ENCODE measurements at regions not wholly inside any gene's neighbourhood (a gene's known extent, or its start where the extent isn't known, plus 50 kb on each side); places are given as distances from the start of the nearest gene placed in this dataset.

- TF ChIP-seq CTCF (IDR thresholded peaks at IDR 0.05; ENCODE audit: low read depth, low read length, missing control alignments): no peak
- Histone ChIP-seq H3K27ac (no peak overlapping the region), H3K4me3 (ENCODE audit: low read depth, low read length) (no peak overlapping the region), H3K27me3 (replicated peaks) (no peaks in the 10 kb centered on the region), H3K36me3 (replicated peaks) (no peaks in the 10 kb centered on the region)
- DNase-seq: no peak
- in situ Hi-C loops (cut with HindIII; ENCODE audit: low pct_ligation_motif_present, low sequenced_read_pairs): no loop called here
Observed at GRCh38 chr10:57959318-57960006, 308.2 kb downstream of the IPMK start.

GRCh38 chr10:57955076-57955475, 312.6 kb downstream of the IPMK start:
- TF ChIP-seq CTCF (IDR thresholded peaks at IDR 0.05; ENCODE audit: low read depth, low read length, missing control alignments): no peak
- H3K4me3 ChIP-seq (ENCODE audit: low read depth, low read length): no peak overlapping the region
- H3K27ac ChIP-seq: no peak overlapping the region
- H3K27me3 ChIP-seq (replicated peaks): no peaks in the 10 kb centered on the region
- no peak for DNase-seq
- in situ Hi-C loops (cut with HindIII; ENCODE audit: low pct_ligation_motif_present, low sequenced_read_pairs): no loop called here
- no peaks in the 10 kb centered on the region for H3K36me3 ChIP-seq (replicated peaks)

- peak; percentile 46 for DNase-seq
- no peak for TF ChIP-seq CTCF (IDR thresholded peaks at IDR 0.05; ENCODE audit: low read depth, low read length, missing control alignments)
- Histone ChIP-seq H3K27me3 (replicated peaks) (no peaks in the 10 kb centered on the region), H3K36me3 (replicated peaks) (no peaks in the 10 kb centered on the region), H3K4me3 (ENCODE audit: low read depth, low read length) (no peak overlapping the region), H3K27ac (no peak overlapping the region)
- in situ Hi-C loops (cut with HindIII; ENCODE audit: low pct_ligation_motif_present, low sequenced_read_pairs): no loop called here
Observed at GRCh38 chr10:57952741-57953140, 315.0 kb downstream of the IPMK start.

GRCh38 chr10:57950442-57950974, 317.2 kb downstream of the IPMK start:
- in situ Hi-C loops (cut with HindIII; ENCODE audit: low pct_ligation_motif_present, low sequenced_read_pairs): no loop called here
- no peak overlapping the region for H3K27ac ChIP-seq
- no peaks in the 10 kb centered on the region for H3K36me3 ChIP-seq (replicated peaks)
- no peak overlapping the region for H3K4me3 ChIP-seq (ENCODE audit: low read depth, low read length)
- no peak for TF ChIP-seq CTCF (IDR thresholded peaks at IDR 0.05; ENCODE audit: low read depth, low read length, missing control alignments)
- no peak for DNase-seq
- H3K27me3 ChIP-seq (replicated peaks): no peaks in the 10 kb centered on the region

- H3K4me3 ChIP-seq (ENCODE audit: low read depth, low read length): no peak overlapping the region
- no peak overlapping the region for H3K27ac ChIP-seq
- H3K36me3 ChIP-seq (replicated peaks): no peaks in the 10 kb centered on the region
- TF ChIP-seq CTCF (IDR thresholded peaks at IDR 0.05; ENCODE audit: low read depth, low read length, missing control alignments): no peak
- no peak for DNase-seq
- no peaks in the 10 kb centered on the region for H3K27me3 ChIP-seq (replicated peaks)
- in situ Hi-C loops (cut with HindIII; ENCODE audit: low pct_ligation_motif_present, low sequenced_read_pairs): no loop called here
Observed at GRCh38 chr10:57948796-57949195, 318.9 kb downstream of the IPMK start.

GRCh38 chr10:57946833-57947232, 320.9 kb downstream of the IPMK start:
- H3K4me3 ChIP-seq (ENCODE audit: low read depth, low read length): no peak overlapping the region
- H3K36me3 ChIP-seq (replicated peaks): no peaks in the 10 kb centered on the region
- in situ Hi-C loops (cut with HindIII; ENCODE audit: low pct_ligation_motif_present, low sequenced_read_pairs): no loop called here
- no peak overlapping the region for H3K27ac ChIP-seq
- no peaks in the 10 kb centered on the region for H3K27me3 ChIP-seq (replicated peaks)
- no peak for TF ChIP-seq CTCF (IDR thresholded peaks at IDR 0.05; ENCODE audit: low read depth, low read length, missing control alignments)
- no peak for DNase-seq

All from brain microvascular endothelial cell (primary cell).